ENCODE measurements at regions not wholly inside any gene's neighbourhood (a gene's known extent, or its start where the extent isn't known, plus 50 kb on each side); places are given as distances from the start of the nearest gene placed in this dataset.

DNA sequence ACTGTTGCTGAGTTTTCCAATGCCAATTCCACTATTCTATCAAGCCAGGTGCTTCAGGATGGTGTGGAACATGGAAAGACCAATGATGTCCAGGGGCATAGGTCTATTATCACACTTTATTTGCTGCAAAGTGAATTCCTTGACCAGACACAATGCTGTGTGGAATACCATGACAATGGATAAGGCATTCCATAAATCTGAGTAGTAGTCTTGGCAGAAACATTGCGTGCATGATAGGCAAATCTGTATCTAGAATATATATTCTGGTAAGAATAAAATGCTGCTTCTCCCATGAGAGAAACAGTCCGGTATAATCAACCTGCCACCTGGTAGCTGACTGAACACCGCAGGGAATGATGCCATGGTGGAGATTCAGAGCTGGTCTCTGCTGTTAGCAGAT lies 70.0 kb upstream of the ALDH1A3 start:
- H3K27me3 ChIP-seq (replicated peaks in 1 of 7): no peaks in the 10 kb centered on the region
- peaks cover 0 to 34% (median 22%) of the 10 kb centered on the region in 8 donors for H3K9me3 ChIP-seq
- intact Hi-C loops (cut with DNase I; ENCODE audit: low total_unique reads): no loop called here
- TF ChIP-seq, protein P1, sequence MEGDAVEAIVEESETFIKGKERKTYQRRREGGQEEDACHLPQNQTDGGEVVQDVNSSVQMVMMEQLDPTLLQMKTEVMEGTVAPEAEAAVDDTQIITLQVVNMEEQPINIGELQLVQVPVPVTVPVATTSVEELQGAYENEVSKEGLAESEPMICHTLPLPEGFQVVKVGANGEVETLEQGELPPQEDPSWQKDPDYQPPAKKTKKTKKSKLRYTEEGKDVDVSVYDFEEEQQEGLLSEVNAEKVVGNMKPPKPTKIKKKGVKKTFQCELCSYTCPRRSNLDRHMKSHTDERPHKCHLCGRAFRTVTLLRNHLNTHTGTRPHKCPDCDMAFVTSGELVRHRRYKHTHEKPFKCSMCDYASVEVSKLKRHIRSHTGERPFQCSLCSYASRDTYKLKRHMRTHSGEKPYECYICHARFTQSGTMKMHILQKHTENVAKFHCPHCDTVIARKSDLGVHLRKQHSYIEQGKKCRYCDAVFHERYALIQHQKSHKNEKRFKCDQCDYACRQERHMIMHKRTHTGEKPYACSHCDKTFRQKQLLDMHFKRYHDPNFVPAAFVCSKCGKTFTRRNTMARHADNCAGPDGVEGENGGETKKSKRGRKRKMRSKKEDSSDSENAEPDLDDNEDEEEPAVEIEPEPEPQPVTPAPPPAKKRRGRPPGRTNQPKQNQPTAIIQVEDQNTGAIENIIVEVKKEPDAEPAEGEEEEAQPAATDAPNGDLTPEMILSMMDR (IDR thresholded peaks at IDR 0.05 in 8 of 11, conservative IDR thresholded peaks at IDR 0.05 in 3 of 11): no peak
- no peak for TF ChIP-seq POLR2A (IDR thresholded peaks at IDR 0.05)
- TF ChIP-seq POLR2AphosphoS5 (IDR thresholded peaks at IDR 0.05): no peak
- no peaks in the 10 kb centered on the region for H3K4me1 ChIP-seq
- DNase-seq: no peak
- H3K36me3 ChIP-seq: no peaks in the 10 kb centered on the region
- H3K4me3 ChIP-seq: no peak overlapping the region
- H3K27ac ChIP-seq: no peak overlapping the region
- 78 to 97% (median 94%) methylated on average over 3 of the region's 3 CpGs for WGBS, 5 donors

DNA sequence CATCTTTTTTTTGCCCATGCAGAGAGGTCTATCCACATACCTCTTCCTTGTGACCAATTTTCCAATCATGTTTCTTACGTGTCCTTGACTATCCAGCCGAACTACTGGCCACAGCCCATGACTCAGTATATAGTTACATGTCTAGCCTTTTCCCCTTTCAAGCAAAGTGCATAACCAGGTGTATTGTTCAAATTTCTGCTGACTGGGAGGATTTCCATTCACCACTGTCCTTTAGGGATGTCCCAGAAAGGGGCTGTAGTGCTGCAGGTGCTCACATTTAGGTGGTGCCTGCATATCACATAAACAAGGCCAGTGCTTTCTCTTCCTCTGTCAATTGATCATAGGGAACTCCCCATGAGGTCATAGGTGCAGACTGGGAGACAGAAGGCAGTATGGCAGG lies 69.4 kb upstream of the ALDH1A3 start:
- H3K36me3 ChIP-seq: no peaks in the 10 kb centered on the region
- intact Hi-C loops (cut with DNase I; ENCODE audit: low total_unique reads): no loop called here
- H3K4me3 ChIP-seq: no peak overlapping the region
- no peaks in the 10 kb centered on the region for H3K4me1 ChIP-seq
- TF ChIP-seq POLR2AphosphoS5 (IDR thresholded peaks at IDR 0.05) (no peak), POLR2A (IDR thresholded peaks at IDR 0.05) (no peak)
- TF ChIP-seq, protein P1 (IDR thresholded peaks at IDR 0.05 in 8 of 11, conservative IDR thresholded peaks at IDR 0.05 in 3 of 11): no peak
- no peaks in the 10 kb centered on the region for H3K27me3 ChIP-seq (replicated peaks in 1 of 7)
- 81 to 95% (median 90%) methylated on average over 2 of the region's 2 CpGs for WGBS, 5 donors
- DNase-seq: no peak
- H3K9me3 ChIP-seq: peaks cover 0 to 40% (median 27%) of the 10 kb centered on the region in 8 donors
- no peak overlapping the region for H3K27ac ChIP-seq

DNA sequence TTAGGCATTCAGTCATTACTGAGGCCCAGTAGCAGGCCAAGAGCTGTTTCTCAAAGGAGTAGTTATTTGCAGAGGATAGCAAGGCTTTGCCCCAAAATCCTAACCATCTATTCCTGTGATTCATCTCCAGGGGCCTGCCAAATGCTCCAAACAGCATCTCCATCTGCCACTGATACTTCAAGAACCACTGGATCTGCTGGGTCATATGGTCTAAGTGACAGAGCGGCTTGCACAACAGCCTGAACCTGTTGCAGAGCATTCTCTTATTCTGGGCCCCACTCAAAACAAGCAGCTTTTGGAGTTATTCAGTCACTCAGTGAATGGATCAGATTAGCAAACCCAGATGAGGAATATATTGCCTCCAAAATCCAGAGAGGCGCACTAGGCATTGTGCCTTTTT lies 68.8 kb upstream of the ALDH1A3 start:
- H3K4me1 ChIP-seq: no peaks in the 10 kb centered on the region
- H3K4me3 ChIP-seq: no peak overlapping the region
- intact Hi-C loops (cut with DNase I; ENCODE audit: low total_unique reads): no loop called here
- TF ChIP-seq POLR2AphosphoS5 (IDR thresholded peaks at IDR 0.05) (no peak), POLR2A (IDR thresholded peaks at IDR 0.05) (no peak)
- TF ChIP-seq, protein P1 (IDR thresholded peaks at IDR 0.05 in 8 of 11, conservative IDR thresholded peaks at IDR 0.05 in 3 of 11): no peak
- H3K27me3 ChIP-seq (replicated peaks in 1 of 7): no peaks in the 10 kb centered on the region
- H3K27ac ChIP-seq: no peak overlapping the region
- DNase-seq: no peak
- 90 to 96% (median 94%) methylated on average over 2 of the region's 2 CpGs for WGBS, 5 donors
- H3K36me3 ChIP-seq: no peaks in the 10 kb centered on the region
- H3K9me3 ChIP-seq: peaks cover 0 to 40% (median 32%) of the 10 kb centered on the region in 8 donors

DNA sequence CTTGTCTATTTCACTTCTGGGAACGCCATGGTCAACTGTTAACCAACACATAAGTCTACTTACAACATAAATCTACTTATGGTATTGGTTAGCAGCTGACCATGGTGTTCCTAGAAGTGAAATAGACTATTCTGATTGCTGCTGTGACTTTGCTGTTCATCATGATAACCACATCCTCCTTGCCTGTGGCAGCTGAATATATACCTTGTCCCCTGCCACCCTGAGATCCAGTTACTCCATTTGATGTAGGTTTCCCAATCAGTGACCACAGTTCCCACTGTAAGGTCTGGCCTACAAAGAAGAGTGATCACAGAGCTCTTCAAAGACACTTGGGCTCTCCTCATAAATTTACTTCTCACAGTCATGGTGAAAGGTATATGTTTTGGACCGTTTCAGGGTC lies 66.8 kb upstream of the ALDH1A3 start:
- intact Hi-C loops (cut with DNase I; ENCODE audit: low total_unique reads): no loop called here
- Histone ChIP-seq H3K36me3 (no peaks in the 10 kb centered on the region), H3K9me3 (peaks cover 0 to 32% (median 22%) of the 10 kb centered on the region in 8 donors), H3K4me1 (no peaks in the 10 kb centered on the region), H3K27me3 (replicated peaks in 1 of 7) (no peaks in the 10 kb centered on the region), H3K27ac (no peak overlapping the region), H3K4me3 (no peak overlapping the region)
- DNase-seq: no peak
- no peak for TF ChIP-seq POLR2AphosphoS5 (IDR thresholded peaks at IDR 0.05)
- TF ChIP-seq, protein P1 (IDR thresholded peaks at IDR 0.05 in 8 of 11, conservative IDR thresholded peaks at IDR 0.05 in 3 of 11): no peak
- WGBS, 5 donors: 65 to 91% (median 75%) methylated on average over 2 of the region's 2 CpGs
